ENCODE measurements at regions not wholly inside any gene's neighbourhood (a gene's known extent, or its start where the extent isn't known, plus 50 kb on each side); places are given as distances from the start of the nearest gene placed in this dataset.

DNA sequence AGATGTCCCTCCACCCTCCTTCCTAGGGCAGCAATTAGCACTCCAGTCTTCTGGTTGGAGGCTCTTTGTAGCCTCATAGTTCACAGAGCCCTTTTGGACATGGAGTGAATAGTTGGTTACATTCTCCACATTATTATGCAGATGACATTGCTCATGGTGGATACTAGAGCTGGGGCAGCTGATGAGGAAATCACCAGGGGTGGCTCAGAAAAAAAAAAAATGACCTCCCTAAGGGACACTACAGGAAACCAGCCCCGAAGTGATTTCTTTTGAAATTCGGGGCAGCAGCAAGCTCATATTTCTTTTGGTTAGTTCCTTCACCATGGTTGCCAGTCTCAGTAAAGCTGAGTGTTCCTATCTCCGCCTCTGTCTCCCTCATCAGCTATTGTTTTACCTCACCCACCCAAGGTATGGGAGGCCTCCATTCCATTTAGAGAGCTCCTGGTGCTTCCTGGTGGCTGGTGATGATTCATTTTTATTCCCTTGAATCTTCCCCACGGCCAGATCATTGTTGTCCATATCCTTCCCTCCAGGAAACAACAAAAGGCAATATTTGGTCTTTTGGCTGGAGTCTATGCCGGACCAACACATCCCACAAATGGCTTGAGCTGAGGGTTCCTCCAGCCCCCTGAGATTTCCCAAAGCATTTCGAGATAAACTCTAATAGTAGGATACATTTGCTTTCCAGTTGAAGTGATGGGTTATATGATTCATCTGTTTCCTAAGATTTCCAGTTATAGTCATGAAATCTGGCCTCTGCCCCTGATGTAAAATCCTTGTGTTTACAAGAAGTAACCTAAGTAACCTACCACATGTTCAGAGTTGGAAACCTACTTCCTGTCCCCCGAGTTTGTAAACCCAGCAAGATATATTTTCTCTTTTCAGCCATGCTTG is 56.2 kb upstream of the NID2 start:
- TF ChIP-seq, protein P1, sequence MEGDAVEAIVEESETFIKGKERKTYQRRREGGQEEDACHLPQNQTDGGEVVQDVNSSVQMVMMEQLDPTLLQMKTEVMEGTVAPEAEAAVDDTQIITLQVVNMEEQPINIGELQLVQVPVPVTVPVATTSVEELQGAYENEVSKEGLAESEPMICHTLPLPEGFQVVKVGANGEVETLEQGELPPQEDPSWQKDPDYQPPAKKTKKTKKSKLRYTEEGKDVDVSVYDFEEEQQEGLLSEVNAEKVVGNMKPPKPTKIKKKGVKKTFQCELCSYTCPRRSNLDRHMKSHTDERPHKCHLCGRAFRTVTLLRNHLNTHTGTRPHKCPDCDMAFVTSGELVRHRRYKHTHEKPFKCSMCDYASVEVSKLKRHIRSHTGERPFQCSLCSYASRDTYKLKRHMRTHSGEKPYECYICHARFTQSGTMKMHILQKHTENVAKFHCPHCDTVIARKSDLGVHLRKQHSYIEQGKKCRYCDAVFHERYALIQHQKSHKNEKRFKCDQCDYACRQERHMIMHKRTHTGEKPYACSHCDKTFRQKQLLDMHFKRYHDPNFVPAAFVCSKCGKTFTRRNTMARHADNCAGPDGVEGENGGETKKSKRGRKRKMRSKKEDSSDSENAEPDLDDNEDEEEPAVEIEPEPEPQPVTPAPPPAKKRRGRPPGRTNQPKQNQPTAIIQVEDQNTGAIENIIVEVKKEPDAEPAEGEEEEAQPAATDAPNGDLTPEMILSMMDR (IDR thresholded peaks at IDR 0.05), result no peak
- TF ChIP-seq POLR2A (IDR thresholded peaks at IDR 0.05), result no peak
